GM21423 (cell line): ENCODE measurements at regions not wholly inside any gene's neighbourhood (a gene's known extent, or its start where the extent isn't known, plus 50 kb on each side); places are given as distances from the start of the nearest gene placed in this dataset.
"Not testable (repeated sequence)": the region's sequence is repeated elsewhere in the genome, so short reads cannot be mapped to it uniquely, and the experiment has no call there.

Source experiments
- ATAC-seq: cut with Tn5 transposase; IDR thresholded peaks from one replicate; pipeline ENCODE4 v1.9.1; 2021; ENCODE audit warnings: mild to moderate bottlenecking, moderate library complexity; ENCODE audit not compliant: unreplicated experiment

- no peak for ATAC-seq
Measured at GRCh38 chr3:135539854-135540253, 425.7 kb upstream of the PPP2R3A start.

GRCh38 chr3:135549928-135550494, 415.5 kb upstream of the PPP2R3A start:
- ATAC-seq, result no peak

- ATAC-seq, result no peak
Measured at GRCh38 chr3:135556174-135556573, 409.4 kb upstream of the PPP2R3A start.

GRCh38 chr3:135558150-135558783, 407.3 kb upstream of the PPP2R3A start:
- no peak for ATAC-seq

- no peak for ATAC-seq
Measured at GRCh38 chr3:135558906-135559305, 406.6 kb upstream of the PPP2R3A start.

GRCh38 chr3:135559802-135560201, 405.7 kb upstream of the PPP2R3A start:
- ATAC-seq, result no peak

DNA sequence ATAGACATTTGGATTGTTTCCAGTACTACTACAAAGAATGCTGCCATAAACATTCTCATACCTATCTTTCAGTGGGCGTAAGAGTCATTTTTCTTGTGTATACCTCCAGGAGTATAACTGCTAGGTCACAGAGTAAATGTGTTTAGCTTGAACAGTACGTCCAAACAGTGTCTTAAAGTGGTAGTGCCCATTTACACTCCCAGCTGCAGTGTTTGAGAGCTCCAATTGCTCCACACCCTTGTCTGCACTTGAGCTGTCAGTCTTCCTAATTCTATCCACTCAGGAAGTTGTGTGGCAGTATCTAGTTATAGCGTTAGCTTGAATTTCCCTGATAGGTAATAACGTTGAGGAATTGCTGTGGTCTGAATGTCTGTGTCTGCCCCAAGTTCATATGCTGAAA, 404.7 kb upstream of the PPP2R3A start:
- ATAC-seq, result no peak

GRCh38 chr3:135564696-135565095, 400.8 kb upstream of the PPP2R3A start:
- no peak for ATAC-seq

DNA sequence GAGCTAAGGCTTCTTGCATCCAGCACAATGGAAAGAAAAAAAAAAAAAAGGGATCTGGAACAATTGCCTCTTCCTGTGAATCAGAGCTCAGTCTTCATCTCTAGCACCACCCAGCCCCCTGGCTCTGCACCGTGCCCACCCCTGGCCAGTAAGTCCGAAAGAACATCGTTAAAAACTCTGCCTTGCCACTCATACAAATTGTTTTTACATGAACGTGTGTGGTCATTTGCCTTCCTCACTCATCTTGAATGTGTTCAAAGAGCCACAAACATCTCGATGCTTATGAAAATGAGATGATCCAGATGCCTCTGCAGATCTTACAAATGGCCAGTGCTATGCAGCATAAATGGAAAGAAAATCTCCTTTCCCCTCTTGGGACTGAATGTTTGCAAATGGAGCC, 400.0 kb upstream of the PPP2R3A start:
- no peak for ATAC-seq

- no peak for ATAC-seq
Measured at GRCh38 chr3:135567223-135567622, 398.3 kb upstream of the PPP2R3A start.

- no peak for ATAC-seq
Measured at GRCh38 chr3:135576751-135577150, 388.8 kb upstream of the PPP2R3A start.

GRCh38 chr3:135581806-135582205, 383.7 kb upstream of the PPP2R3A start:
- ATAC-seq, result no peak

- ATAC-seq, result no peak
Measured at GRCh38 chr3:135582800-135583199, 382.7 kb upstream of the PPP2R3A start.

GRCh38 chr3:135596563-135596962, 369.0 kb upstream of the PPP2R3A start:
- ATAC-seq, result no peak

GRCh38 chr3:135597855-135598254, 367.7 kb upstream of the PPP2R3A start:
- ATAC-seq, result no peak

DNA sequence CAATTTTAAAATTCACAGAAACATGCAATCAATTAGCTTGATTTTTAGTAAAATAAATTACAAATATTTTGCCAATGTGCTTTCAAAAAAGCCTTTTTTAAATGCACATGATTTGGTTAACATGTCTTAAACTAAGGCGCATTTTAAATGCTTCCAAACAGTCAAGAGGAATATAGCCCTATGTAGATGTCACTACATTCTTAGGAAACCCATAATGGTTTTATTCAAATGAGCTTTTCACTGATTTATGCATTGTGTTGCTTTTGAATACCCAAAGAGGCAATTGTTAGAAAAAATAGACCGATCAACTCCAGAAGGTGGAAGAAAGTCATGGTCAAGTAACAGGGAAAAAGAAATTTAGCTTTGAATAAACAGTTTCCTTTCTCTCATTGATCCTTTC, 366.9 kb upstream of the PPP2R3A start:
- no peak for ATAC-seq

GRCh38 chr3:135604512-135604911, 361.0 kb upstream of the PPP2R3A start:
- not testable (repeated sequence) for ATAC-seq

- no peak for ATAC-seq
Measured at GRCh38 chr3:135618123-135618522, 347.4 kb upstream of the PPP2R3A start.

GRCh38 chr3:135621184-135621920, 344.2 kb upstream of the PPP2R3A start:
- no peak for ATAC-seq

DNA sequence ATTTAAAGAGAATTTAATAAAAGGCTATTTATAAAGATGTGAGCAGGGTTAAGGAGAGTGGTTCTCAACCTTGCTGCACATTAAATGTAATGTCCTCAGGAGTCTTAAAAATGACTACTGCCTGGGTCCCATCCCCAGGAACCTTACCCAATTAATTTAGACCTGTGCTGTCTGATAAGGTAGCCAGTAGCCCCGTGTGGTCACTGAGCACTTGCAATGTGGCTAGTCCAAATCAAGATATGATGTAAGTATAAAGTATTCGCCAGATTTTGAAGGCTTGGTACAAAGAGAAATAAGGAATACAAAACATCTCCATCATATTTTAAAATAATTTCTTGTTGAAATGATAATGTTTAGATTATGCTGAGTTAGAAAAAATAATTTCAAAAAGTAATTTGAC, 343.3 kb upstream of the PPP2R3A start:
- no peak for ATAC-seq

GRCh38 chr3:135622656-135623055, 342.9 kb upstream of the PPP2R3A start:
- no peak for ATAC-seq

GRCh38 chr3:135623558-135623957, 342.0 kb upstream of the PPP2R3A start:
- no peak for ATAC-seq
